ENCODE measurements at regions not wholly inside any gene's neighbourhood (a gene's known extent, or its start where the extent isn't known, plus 50 kb on each side); places are given as distances from the start of the nearest gene placed in this dataset.

GRCh38 chr20:53742685-53743081 is 149.0 kb upstream of the ZNF217 start:
- H3K36me3 ChIP-seq (ENCODE audit: low read length) = no peaks in the 10 kb centered on the region
- no peaks in the 10 kb centered on the region for H4K20me1 ChIP-seq (ENCODE audit: low read depth, low read length)
- no peaks in the 10 kb centered on the region for H3K27me3 ChIP-seq (ENCODE audit: low read length)
- H3K4me3 ChIP-seq (ENCODE audit: insufficient read depth, low read length, poor library complexity, severe bottlenecking) = no peak overlapping the region
- H2AFZ ChIP-seq (ENCODE audit: low read depth, low read length, severe bottlenecking) = no peak overlapping the region
- H3K4me2 ChIP-seq (ENCODE audit: low read depth, low read length, poor library complexity, severe bottlenecking) = no peak overlapping the region
- no peaks in the 10 kb centered on the region for H3F3A ChIP-seq (ENCODE audit: insufficient read depth)
- H3K79me2 ChIP-seq (ENCODE audit: insufficient read depth, low read length) = no peaks in the 10 kb centered on the region
- TF ChIP-seq EZH2phosphoT487 (conservative IDR thresholded peaks at IDR 0.05; ENCODE audit: low read length) = no peak
- no peak for TF ChIP-seq CTCF (IDR thresholded peaks at IDR 0.05; ENCODE audit: insufficient read depth, low read length, poor library complexity, severe bottlenecking)
- H3K9me3 ChIP-seq (ENCODE audit: insufficient read depth, low read length) = no peaks in the 10 kb centered on the region
- no peak overlapping the region for H3K27ac ChIP-seq (ENCODE audit: low read depth, low read length)
- no peaks in the 10 kb centered on the region for H3K9me2 ChIP-seq (replicated peaks; ENCODE audit: insufficient read depth, low read length)
- no peak overlapping the region for H3K9ac ChIP-seq (ENCODE audit: low read length)

- Histone ChIP-seq H3K27ac (ENCODE audit: low read depth, low read length) (no peak overlapping the region), H3K9me2 (replicated peaks; ENCODE audit: insufficient read depth, low read length) (no peaks in the 10 kb centered on the region), H3K4me3 (ENCODE audit: insufficient read depth, low read length, poor library complexity, severe bottlenecking) (no peak overlapping the region), H3K9me3 (ENCODE audit: insufficient read depth, low read length) (no peaks in the 10 kb centered on the region), H3K9ac (ENCODE audit: low read length) (no peak overlapping the region), H3F3A (ENCODE audit: insufficient read depth) (no peaks in the 10 kb centered on the region), H2AFZ (ENCODE audit: low read depth, low read length, severe bottlenecking) (no peak overlapping the region), H3K4me2 (ENCODE audit: low read depth, low read length, poor library complexity, severe bottlenecking) (no peak overlapping the region), H3K79me2 (ENCODE audit: insufficient read depth, low read length) (no peaks in the 10 kb centered on the region), H3K36me3 (ENCODE audit: low read length) (no peaks in the 10 kb centered on the region), H3K27me3 (ENCODE audit: low read length) (no peaks in the 10 kb centered on the region), H4K20me1 (ENCODE audit: low read depth, low read length) (no peaks in the 10 kb centered on the region)
- TF ChIP-seq EZH2phosphoT487 (conservative IDR thresholded peaks at IDR 0.05; ENCODE audit: low read length) (no peak), CTCF (IDR thresholded peaks at IDR 0.05; ENCODE audit: insufficient read depth, low read length, poor library complexity, severe bottlenecking) (no peak)
Measured at GRCh38 chr20:53741726-53742028, 148.0 kb upstream of the ZNF217 start.

GRCh38 chr20:53739799-53740785 is 146.5 kb upstream of the ZNF217 start:
- Histone ChIP-seq H2AFZ (ENCODE audit: low read depth, low read length, severe bottlenecking) (peak overlapping the region; percentile 46), H3K4me3 (ENCODE audit: insufficient read depth, low read length, poor library complexity, severe bottlenecking) (peak overlapping the region; percentile 27), H3K79me2 (ENCODE audit: insufficient read depth, low read length) (no peaks in the 10 kb centered on the region)

More at GRCh38 chr20:53739799-53740785, 146.5 kb upstream of the ZNF217 start:
- Histone ChIP-seq H3K9me2 (replicated peaks; ENCODE audit: insufficient read depth, low read length) (no peaks in the 10 kb centered on the region), H3K9me3 (ENCODE audit: insufficient read depth, low read length) (no peaks in the 10 kb centered on the region), H4K20me1 (ENCODE audit: low read depth, low read length) (no peaks in the 10 kb centered on the region), H3K9ac (ENCODE audit: low read length) (peak overlapping the region; percentile 48), H3K4me2 (ENCODE audit: low read depth, low read length, poor library complexity, severe bottlenecking) (peak overlapping the region; percentile 59), H3K27me3 (ENCODE audit: low read length) (no peaks in the 10 kb centered on the region), H3F3A (ENCODE audit: insufficient read depth) (no peaks in the 10 kb centered on the region), H3K27ac (ENCODE audit: low read depth, low read length) (peak overlapping the region; percentile 22; the same call in 1 of the 2 replicates), H3K36me3 (ENCODE audit: low read length) (no peaks in the 10 kb centered on the region)
- TF ChIP-seq EZH2phosphoT487 (conservative IDR thresholded peaks at IDR 0.05; ENCODE audit: low read length) (no peak), CTCF (IDR thresholded peaks at IDR 0.05; ENCODE audit: insufficient read depth, low read length, poor library complexity, severe bottlenecking) (no peak)

Measured in SU-DHL-6 (cell line).